ENCODE measurements at regions not wholly inside any gene's neighbourhood (a gene's known extent, or its start where the extent isn't known, plus 50 kb on each side); places are given as distances from the start of the nearest gene placed in this dataset.
"Not testable (repeated sequence)": the region's sequence is repeated elsewhere in the genome, so short reads cannot be mapped to it uniquely, and the experiment has no call there.

- DNase-seq (ENCODE audit: low spot score): no peak
These were observed 244.2 kb upstream of the FOXK1 start for GRCh38 chr7:4437916-4438315.

DNA sequence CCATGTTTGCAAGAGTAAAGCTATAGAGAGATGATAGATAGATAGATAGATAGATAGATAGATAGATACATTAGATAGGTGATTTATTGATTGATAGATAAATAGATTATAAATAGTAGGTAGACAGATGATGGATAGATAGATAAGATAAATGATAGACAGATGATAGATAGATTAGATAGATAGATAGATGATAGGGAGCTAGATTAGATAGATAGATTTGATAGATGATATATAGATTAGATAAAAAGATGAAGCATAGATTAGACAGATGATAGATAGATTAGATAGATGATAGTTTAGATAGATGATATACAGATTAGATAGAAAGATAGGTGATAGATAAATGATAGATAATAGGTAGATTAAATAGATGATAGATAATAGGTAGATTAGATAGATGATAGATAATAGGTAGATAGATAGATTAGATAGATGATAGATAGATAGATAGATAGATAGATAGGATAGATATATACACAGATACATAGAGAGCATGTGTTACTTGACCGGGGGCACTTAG, 243.3 kb upstream of the FOXK1 start:
- no peak for DNase-seq (ENCODE audit: low spot score)

DNA sequence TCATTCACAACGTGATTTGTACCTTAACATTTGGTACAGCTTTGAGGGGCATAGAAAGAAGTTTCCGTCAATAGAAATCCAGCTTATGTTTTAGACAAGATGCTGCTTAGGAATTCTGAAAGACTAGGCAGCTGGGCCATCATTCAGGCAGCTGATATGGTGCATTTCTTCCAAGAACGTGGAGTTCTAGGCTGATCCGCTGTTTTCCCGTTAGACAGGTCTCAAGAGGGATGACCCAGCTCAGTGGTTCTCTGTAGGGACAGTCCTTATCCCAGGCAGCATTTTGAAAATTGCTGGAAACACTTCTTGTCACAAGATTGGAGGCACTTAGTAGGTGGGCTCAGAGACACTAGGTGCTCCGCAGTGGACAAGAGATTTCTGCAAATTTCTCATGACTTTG, 242.7 kb upstream of the FOXK1 start:
- no peak for DNase-seq (ENCODE audit: low spot score)

DNA sequence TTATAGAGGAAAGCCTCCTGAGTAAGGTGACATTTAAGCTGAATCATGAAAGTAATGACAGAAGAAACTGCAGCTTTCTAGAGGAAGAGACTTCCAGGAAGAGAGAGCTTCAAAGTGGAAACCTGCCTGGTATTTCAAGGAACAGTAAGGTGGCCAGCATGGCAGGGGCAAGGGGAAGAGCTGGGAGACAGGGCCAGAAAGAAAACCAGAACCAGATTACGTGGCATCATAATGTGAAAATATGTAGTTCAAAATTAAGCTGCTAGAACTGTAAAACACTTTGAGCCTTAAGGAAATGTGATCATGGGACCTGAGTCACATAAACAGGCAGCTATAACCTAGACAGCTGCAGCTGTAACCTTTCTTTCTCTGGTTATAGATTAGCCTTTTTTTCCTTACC, 238.0 kb upstream of the FOXK1 start:
- DNase-seq (ENCODE audit: low spot score): no peak

DNA sequence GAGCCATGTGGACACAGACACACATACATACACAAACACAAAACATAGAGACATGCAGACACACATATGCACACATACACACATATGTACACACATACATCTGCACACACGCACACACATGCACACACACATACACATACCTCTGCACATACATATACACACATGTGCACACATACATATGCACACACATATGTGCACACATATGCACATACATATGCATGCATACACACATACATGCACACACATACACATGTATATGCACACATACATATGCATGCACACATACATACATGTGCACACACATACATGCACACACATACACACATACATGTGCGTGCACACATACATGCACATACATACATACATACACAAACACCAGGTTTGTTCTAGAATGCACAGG, 236.3 kb upstream of the FOXK1 start:
- DNase-seq (ENCODE audit: low spot score): no peak

DNA sequence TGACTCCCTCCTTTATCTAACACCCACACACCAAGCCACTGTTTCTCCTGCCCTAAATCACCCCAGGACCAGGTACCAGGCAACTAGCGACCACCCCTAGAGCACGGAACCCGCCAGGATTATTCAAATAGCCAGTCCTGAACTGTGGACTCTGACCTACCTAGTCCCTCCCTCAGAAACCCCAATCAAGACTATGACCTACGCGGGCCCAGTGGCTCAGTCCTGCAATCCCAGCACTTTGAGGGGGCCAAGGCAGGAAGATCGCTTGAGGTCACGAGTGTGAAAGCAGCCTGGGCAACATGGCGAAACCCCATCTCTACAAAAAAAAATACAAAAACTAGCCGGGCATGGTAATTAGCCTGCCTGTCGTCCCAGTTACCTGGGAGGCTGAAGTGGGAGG, 232.8 kb upstream of the FOXK1 start:
- DNase-seq (ENCODE audit: low spot score): no peak

DNA sequence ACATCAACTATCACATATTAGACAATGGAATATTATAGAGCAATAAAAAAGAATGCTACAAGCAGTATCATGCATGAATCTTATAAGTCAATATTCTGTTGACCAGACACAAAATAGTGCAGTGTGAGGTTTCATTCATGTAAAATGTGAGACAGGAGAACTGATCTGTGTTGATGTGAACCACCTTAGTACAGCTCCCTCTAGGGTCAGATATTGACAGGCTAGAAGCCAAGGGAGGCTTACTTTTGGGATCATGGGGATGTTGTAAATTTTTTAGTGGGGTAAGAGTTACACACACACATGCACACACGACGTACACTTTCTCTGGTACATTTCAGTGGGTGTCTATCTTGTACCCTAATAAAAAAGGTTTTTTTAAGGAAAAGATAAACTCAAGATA, 231.6 kb upstream of the FOXK1 start:
- no peak for DNase-seq (ENCODE audit: low spot score)

GRCh38 chr7:4460597-4460996, 221.5 kb upstream of the FOXK1 start:
- DNase-seq (ENCODE audit: low spot score): no peak

DNA sequence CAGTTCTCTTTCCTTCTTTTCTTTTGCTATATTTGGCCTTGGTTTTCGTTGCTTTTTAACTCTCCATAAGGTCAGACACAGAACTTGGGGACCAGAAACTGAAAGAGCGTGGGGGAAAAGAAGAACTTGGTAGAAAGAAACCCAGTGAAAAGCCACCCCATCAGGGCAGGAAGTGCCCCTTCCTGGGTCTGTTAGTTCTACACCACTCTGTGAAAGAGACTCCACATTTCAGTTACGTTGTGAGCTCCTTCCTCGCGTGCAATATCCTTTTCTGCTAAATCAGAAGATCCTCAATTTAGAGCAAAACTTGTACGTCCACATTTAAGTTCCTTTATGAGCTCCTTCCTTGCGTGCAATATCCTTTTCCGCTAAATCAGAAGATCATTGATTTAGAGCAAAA, 220.6 kb upstream of the FOXK1 start:
- DNase-seq (ENCODE audit: low spot score): no peak

- DNase-seq (ENCODE audit: low spot score): peak; percentile 11
These were observed 213.6 kb upstream of the FOXK1 start for GRCh38 chr7:4468320-4469102.

DNA sequence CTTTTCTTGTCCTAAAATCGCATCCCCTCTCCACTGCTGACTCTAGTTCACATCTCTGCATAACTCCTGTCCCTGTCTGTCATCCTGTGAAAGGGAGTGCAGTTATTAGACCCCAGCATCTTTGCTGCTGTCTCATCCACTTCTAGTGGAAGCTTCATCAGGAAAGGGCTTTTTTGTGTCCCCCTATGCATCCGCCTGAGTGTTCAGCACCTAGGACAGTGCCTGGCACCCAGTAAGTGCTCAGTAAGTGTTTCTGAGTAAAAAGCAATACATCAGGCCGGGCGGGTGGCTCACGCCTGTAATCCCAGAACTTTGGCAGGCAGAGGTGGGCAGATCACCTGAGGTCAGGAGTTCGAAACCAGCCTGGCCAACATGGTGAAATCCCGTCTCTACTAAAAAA, 211.8 kb upstream of the FOXK1 start:
- DNase-seq (ENCODE audit: low spot score): no peak

DNA sequence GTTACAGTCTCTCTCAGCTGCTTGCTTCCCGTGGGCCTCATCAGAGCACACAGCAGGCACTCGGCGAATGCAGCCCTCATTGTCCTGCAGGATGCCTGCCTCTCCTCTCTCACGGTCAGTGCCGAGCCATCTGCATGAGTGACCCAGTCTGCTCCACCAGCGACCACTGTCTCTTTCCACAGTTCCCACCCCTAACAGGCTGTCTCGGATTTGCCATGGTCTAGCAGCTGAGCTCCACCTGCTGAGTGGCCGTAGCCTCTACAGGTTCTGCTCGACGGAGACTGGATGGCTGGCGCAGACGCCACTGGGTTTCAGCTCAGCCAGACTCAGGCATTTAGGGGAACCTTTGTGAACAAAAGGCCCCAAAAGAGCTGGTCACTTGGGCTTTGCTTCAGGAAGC, 209.4 kb upstream of the FOXK1 start:
- DNase-seq (ENCODE audit: low spot score): no peak

GRCh38 chr7:4479367-4480039, 202.6 kb upstream of the FOXK1 start:
- peak; percentile 67 for DNase-seq (ENCODE audit: low spot score)

DNA sequence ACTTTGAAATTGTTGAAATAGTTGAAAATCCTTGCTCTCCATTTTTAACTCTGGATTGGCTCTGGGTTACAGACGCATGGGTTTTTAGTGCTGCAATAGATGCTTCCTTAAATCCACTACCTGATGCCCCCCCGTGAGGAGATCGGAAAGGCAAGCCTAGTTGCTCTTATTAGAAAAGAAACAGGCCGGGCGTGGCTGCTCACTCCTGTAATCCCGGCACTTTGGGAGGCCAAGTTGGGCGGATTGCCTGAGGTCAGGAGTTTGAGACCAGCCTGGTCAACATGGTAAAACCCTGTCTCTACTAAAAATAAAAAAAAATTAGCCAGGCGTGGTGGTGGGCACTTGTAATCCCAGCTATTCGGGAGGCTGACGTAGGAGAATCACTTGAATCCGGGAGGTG, 202.0 kb upstream of the FOXK1 start:
- DNase-seq (ENCODE audit: low spot score): not testable (repeated sequence)

GRCh38 chr7:4483851-4484250, 198.2 kb upstream of the FOXK1 start:
- DNase-seq (ENCODE audit: low spot score): no peak

DNA sequence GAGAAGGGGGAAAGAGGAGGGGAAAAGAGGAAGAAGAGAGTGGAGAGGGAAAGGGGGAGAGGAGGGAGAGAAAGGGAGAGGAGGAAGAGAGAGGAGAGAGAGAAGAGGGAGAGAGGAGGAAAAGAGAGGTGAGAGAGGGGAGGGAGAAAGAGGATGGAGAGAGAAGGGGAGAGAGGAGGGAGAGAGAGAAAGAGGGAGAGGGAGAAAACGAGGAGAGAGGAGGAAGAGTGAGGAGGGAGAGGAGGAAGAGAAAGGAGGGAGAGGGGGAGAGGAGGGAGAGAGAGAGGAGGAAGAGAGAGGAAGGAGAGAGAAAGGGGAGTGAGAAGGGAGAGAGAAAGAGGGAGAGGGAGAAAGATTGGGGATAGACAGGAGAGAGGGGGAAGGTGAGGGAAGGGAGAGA, 197.6 kb upstream of the FOXK1 start:
- DNase-seq (ENCODE audit: low spot score): no peak

DNA sequence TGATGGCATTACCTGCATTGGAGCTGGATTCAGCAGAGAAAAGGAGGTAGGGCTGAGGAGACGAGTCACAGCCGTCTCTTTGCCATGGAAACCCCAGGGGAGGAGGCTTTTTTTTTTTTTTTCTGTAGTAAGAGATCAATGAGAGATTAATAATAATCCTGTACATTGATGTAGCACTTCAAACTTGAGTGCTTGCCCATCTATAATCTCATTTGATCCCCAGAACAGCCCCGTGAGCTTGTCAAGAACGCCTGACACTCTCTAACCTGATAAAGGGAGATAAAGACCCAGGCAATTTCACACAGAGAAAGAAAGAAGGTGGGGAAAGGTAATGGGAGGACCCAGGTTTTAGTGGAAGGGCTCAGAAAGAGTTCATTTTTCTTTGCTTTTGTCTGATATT, 195.2 kb upstream of the FOXK1 start:
- no peak for DNase-seq (ENCODE audit: low spot score)

DNA sequence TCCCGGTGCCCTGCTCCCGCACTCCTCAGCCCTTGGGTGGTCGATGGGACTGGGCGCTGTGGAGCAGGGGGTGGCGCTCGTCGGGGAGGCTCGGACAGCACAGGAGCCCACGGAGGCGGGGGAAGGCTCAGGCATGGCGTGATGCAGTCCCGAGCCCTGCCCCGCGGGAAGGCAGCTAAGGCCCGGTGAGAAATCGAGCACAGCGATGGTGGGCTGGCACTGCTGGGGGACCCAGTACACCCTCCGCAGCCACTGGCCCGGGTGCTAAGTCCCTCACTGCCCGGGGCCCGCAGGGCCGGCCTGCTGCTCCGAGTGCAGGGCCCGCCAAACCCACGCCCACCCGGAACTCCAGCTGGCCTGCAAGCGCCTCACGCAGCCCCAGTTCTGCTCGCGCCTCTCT, 185.2 kb upstream of the FOXK1 start:
- DNase-seq (ENCODE audit: low spot score): not testable (repeated sequence)

DNA sequence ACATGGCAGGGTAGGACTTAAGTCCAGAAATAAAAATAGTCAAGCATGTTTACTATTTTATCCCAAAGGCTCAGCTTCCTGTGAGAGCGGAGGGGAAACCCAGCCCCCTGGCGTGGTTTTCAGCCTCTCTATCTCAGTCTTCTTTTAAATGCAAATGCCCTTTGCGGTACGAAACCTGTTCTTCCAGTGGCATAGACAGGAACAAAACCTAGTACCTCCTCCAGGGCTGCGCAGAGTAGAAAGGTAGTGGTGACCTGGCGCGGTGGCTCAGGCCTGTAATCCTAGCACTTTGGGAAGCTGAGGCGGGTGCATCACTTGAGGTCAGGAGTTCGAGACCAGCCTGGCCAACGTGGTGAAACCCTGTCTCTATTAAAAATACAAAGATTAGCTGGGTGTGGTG, 181.3 kb upstream of the FOXK1 start:
- no peak for DNase-seq (ENCODE audit: low spot score)

DNA sequence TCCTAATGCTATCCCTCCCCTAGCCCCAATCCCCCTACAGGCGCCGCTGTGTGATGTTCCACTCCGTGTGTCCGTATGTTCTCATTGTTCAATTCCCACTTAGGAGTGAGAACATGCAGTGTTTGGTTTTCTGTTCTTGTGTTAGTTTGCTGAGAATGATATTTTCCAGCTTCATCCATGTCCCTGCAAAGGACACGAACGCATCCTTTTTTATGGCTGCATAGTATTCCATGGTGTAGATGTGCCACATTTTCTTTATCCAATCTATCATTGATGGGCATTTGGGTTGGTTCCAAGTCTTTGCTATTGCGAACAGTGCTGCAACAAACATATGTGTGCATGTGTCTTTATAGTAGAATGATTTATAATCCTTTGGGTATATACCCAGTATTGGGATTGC, 174.2 kb upstream of the FOXK1 start:
- not testable (repeated sequence) for DNase-seq (ENCODE audit: low spot score)

DNA sequence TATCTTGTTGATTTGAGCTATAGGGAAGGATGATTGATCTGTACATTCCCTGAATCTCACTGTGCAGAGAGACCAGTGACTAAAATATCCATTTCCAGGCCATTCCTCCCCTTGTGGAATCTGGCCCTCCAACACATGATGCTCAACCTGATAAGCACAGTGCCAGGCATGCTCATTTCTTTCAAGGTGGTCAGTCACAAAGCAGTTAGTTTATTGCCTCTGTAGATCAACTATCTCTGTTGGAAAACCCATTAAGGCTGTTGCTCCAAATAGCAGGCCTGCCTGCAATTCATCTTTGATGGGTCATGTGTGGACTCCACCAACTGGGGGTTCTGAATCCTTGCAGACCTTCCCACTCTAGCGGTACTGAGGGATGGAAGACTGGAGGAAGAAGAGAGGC, 168.6 kb upstream of the FOXK1 start:
- DNase-seq (ENCODE audit: low spot score): no peak

DNA sequence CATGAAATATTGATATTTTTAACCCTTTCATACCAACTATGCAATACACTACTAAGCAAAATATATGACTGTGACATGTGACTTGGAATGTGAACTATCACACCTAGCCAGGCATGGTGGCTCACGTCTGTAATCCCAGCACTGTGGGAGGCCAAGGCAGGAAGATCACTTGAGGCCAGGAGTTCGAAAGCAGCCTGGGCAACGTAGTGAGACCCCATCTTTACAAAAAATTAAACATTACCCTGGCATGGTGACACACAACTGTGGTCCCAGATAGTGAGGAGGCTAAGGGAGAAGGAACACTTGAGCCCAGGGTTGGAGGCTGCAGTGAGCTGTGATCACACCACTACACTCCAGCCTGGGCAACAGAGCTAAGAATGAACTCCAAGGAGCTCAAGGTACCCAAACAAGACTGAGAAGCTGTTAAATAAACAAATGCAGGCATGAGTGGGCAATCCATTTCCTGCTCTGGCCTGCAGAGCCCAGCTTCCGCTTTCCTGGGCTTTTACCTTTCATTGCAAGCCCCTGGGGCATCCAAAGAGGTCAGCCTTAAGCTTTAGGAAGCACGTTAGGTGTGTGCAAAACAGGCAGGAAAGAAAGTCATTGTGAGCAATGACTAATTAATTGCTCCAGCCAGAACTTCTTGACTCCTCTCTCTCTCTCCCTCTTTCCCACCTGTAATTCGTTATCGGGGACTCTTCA, 162.1 kb upstream of the FOXK1 start:
- DNase-seq (ENCODE audit: low spot score): peak; percentile 38

- no peak for DNase-seq (ENCODE audit: low spot score)
These were observed 158.9 kb upstream of the FOXK1 start for GRCh38 chr7:4523219-4523618.

Measured in kidney tubule cell (primary cell).